Activated naive CD4-positive, alpha-beta T cell treated with anti-CD3 and anti-CD28 coated beads, Interleukin-2, amount 10 ng/mL, durations not matched to agents 7 days and 5 days (primary cell): ENCODE measurements at regions not wholly inside any gene's neighbourhood (a gene's known extent, or its start where the extent isn't known, plus 50 kb on each side); places are given as distances from the start of the nearest gene placed in this dataset.

Source experiments
- CTCF ChIA-PET: fragments of 350-600 bp; sonication (Branson Sonifier 250); formaldehyde crosslinking; loops from one replicate; lab custom pipeline; 2021; ENCODE audit warnings: antibody characterized with exemption; lab: Charles Lee
- DNase-seq: peaks from one replicate; pipeline ENCODE4 v3.0.0-alpha.2; 2020
- H3K27ac Mint-ChIP-seq: one replicate; pipeline ENCODE4 v1.8.0; 2021; ENCODE audit warnings: mild to moderate bottlenecking, moderate library complexity, mixed read lengths
- H3K27me3 Mint-ChIP-seq: one replicate; pipeline ENCODE4 v1.8.0; 2021; ENCODE audit warnings: mild to moderate bottlenecking, mixed read lengths
- H3K36me3 Mint-ChIP-seq: one replicate; pipeline ENCODE4 v1.8.0; 2021; ENCODE audit warnings: mixed read lengths
- H3K4me1 Mint-ChIP-seq: one replicate; pipeline ENCODE4 v1.8.0; 2021; ENCODE audit warnings: mixed read lengths
- H3K4me3 Mint-ChIP-seq: one replicate; pipeline ENCODE4 v1.8.0; 2021; ENCODE audit warnings: mild to moderate bottlenecking, moderate library complexity, mixed read lengths
- H3K9me3 Mint-ChIP-seq: one replicate; pipeline ENCODE4 v1.8.0; 2021; ENCODE audit warnings: mixed read lengths

- Mint-ChIP-seq H3K27ac (peak overlapping the region; percentile 24), H3K4me1 (no peaks in the 10 kb centered on the region), H3K36me3 (no peaks in the 10 kb centered on the region), H3K9me3 (no peaks in the 10 kb centered on the region), H3K27me3 (no peaks in the 10 kb centered on the region), H3K4me3 (no peak overlapping the region)
- DNase-seq, result no peak
- CTCF ChIA-PET, result no interaction called here
Measured at GRCh38 chr22:48560836-48561235, 1266.8 kb downstream of the BRD1 start.

GRCh38 chr22:48560389-48560751 lies 1267.3 kb downstream of the BRD1 start:
- CTCF ChIA-PET, result no interaction called here
- no peak overlapping the region for H3K4me3 Mint-ChIP-seq
- H3K27me3 Mint-ChIP-seq, result no peaks in the 10 kb centered on the region
- H3K27ac Mint-ChIP-seq, result no peak overlapping the region
- no peaks in the 10 kb centered on the region for H3K9me3 Mint-ChIP-seq
- H3K4me1 Mint-ChIP-seq, result no peaks in the 10 kb centered on the region
- DNase-seq, result no peak
- no peaks in the 10 kb centered on the region for H3K36me3 Mint-ChIP-seq

GRCh38 chr22:48559647-48560388 lies 1267.9 kb downstream of the BRD1 start:
- H3K27ac Mint-ChIP-seq, result no peak overlapping the region
- CTCF ChIA-PET, result no interaction called here
- H3K4me3 Mint-ChIP-seq, result no peak overlapping the region

GRCh38 chr22:48558606-48559402 lies 1268.9 kb downstream of the BRD1 start:
- CTCF ChIA-PET, result no interaction called here
- H3K9me3 Mint-ChIP-seq, result no peaks in the 10 kb centered on the region
- no peaks in the 10 kb centered on the region for H3K4me1 Mint-ChIP-seq
- DNase-seq, result no peak
- no peaks in the 10 kb centered on the region for H3K27me3 Mint-ChIP-seq
- H3K27ac Mint-ChIP-seq, result no peak overlapping the region
- H3K36me3 Mint-ChIP-seq, result no peaks in the 10 kb centered on the region
- no peak overlapping the region for H3K4me3 Mint-ChIP-seq

More at GRCh38 chr22:48559647-48560388, 1267.9 kb downstream of the BRD1 start:
- Mint-ChIP-seq H3K9me3 (no peaks in the 10 kb centered on the region), H3K27me3 (no peaks in the 10 kb centered on the region), H3K36me3 (no peaks in the 10 kb centered on the region), H3K4me1 (no peaks in the 10 kb centered on the region)
- no peak for DNase-seq

GRCh38 chr22:48558016-48558415 lies 1269.7 kb downstream of the BRD1 start:
- Mint-ChIP-seq H3K4me1 (no peaks in the 10 kb centered on the region), H3K4me3 (no peak overlapping the region), H3K27ac (no peak overlapping the region), H3K27me3 (no peaks in the 10 kb centered on the region), H3K9me3 (no peaks in the 10 kb centered on the region), H3K36me3 (no peaks in the 10 kb centered on the region)
- CTCF ChIA-PET, result no interaction called here
- no peak for DNase-seq

GRCh38 chr22:48557473-48557872 lies 1270.2 kb downstream of the BRD1 start:
- CTCF ChIA-PET, result no interaction called here
- no peaks in the 10 kb centered on the region for H3K27me3 Mint-ChIP-seq

GRCh38 chr22:48556751-48557150 lies 1270.9 kb downstream of the BRD1 start:
- H3K9me3 Mint-ChIP-seq, result no peaks in the 10 kb centered on the region

More at GRCh38 chr22:48557473-48557872, 1270.2 kb downstream of the BRD1 start:
- Mint-ChIP-seq H3K27ac (no peak overlapping the region), H3K9me3 (no peaks in the 10 kb centered on the region), H3K4me3 (no peak overlapping the region), H3K36me3 (no peaks in the 10 kb centered on the region), H3K4me1 (no peaks in the 10 kb centered on the region)
- no peak for DNase-seq

GRCh38 chr22:48556222-48556621 lies 1271.5 kb downstream of the BRD1 start:
- Mint-ChIP-seq H3K9me3 (no peaks in the 10 kb centered on the region), H3K36me3 (no peaks in the 10 kb centered on the region)

More at GRCh38 chr22:48556751-48557150, 1270.9 kb downstream of the BRD1 start:
- H3K27ac Mint-ChIP-seq, result no peak overlapping the region
- H3K4me1 Mint-ChIP-seq, result no peaks in the 10 kb centered on the region
- CTCF ChIA-PET, result no interaction called here
- no peaks in the 10 kb centered on the region for H3K27me3 Mint-ChIP-seq
- no peak overlapping the region for H3K4me3 Mint-ChIP-seq
- no peaks in the 10 kb centered on the region for H3K36me3 Mint-ChIP-seq
- no peak for DNase-seq

GRCh38 chr22:48555606-48556005 lies 1272.1 kb downstream of the BRD1 start:
- CTCF ChIA-PET, result no interaction called here
- H3K4me3 Mint-ChIP-seq, result no peak overlapping the region
- no peaks in the 10 kb centered on the region for H3K9me3 Mint-ChIP-seq
- no peak overlapping the region for H3K27ac Mint-ChIP-seq
- no peak for DNase-seq
- no peaks in the 10 kb centered on the region for H3K27me3 Mint-ChIP-seq
- no peaks in the 10 kb centered on the region for H3K4me1 Mint-ChIP-seq
- no peaks in the 10 kb centered on the region for H3K36me3 Mint-ChIP-seq

More at GRCh38 chr22:48556222-48556621, 1271.5 kb downstream of the BRD1 start:
- H3K4me1 Mint-ChIP-seq, result no peaks in the 10 kb centered on the region
- CTCF ChIA-PET, result no interaction called here
- no peaks in the 10 kb centered on the region for H3K27me3 Mint-ChIP-seq
- no peak for DNase-seq
- H3K4me3 Mint-ChIP-seq, result no peak overlapping the region
- no peak overlapping the region for H3K27ac Mint-ChIP-seq

GRCh38 chr22:48554893-48555572 lies 1272.6 kb downstream of the BRD1 start:
- Mint-ChIP-seq H3K9me3 (no peaks in the 10 kb centered on the region), H3K27ac (no peak overlapping the region), H3K4me3 (no peak overlapping the region), H3K36me3 (no peaks in the 10 kb centered on the region), H3K4me1 (no peaks in the 10 kb centered on the region), H3K27me3 (no peaks in the 10 kb centered on the region)
- DNase-seq, result no peak
- CTCF ChIA-PET, result no interaction called here

GRCh38 chr22:48553694-48554308 lies 1273.9 kb downstream of the BRD1 start:
- CTCF ChIA-PET, result no interaction called here
- no peak overlapping the region for H3K27ac Mint-ChIP-seq
- DNase-seq, result no peak
- H3K36me3 Mint-ChIP-seq, result no peaks in the 10 kb centered on the region
- H3K4me3 Mint-ChIP-seq, result no peak overlapping the region
- no peaks in the 10 kb centered on the region for H3K9me3 Mint-ChIP-seq
- H3K4me1 Mint-ChIP-seq, result no peaks in the 10 kb centered on the region
- H3K27me3 Mint-ChIP-seq, result no peaks in the 10 kb centered on the region

GRCh38 chr22:48553119-48553518 lies 1274.6 kb downstream of the BRD1 start:
- Mint-ChIP-seq H3K4me3 (no peak overlapping the region), H3K27me3 (no peaks in the 10 kb centered on the region), H3K27ac (no peak overlapping the region), H3K9me3 (no peaks in the 10 kb centered on the region), H3K36me3 (no peaks in the 10 kb centered on the region), H3K4me1 (no peaks in the 10 kb centered on the region)
- CTCF ChIA-PET, result no interaction called here
- DNase-seq, result no peak

GRCh38 chr22:48551716-48552268 lies 1275.9 kb downstream of the BRD1 start:
- CTCF ChIA-PET, result no interaction called here
- H3K4me3 Mint-ChIP-seq, result no peak overlapping the region
- no peaks in the 10 kb centered on the region for H3K9me3 Mint-ChIP-seq
- H3K27ac Mint-ChIP-seq, result no peak overlapping the region
- no peaks in the 10 kb centered on the region for H3K36me3 Mint-ChIP-seq
- H3K4me1 Mint-ChIP-seq, result no peaks in the 10 kb centered on the region
- DNase-seq, result no peak
- H3K27me3 Mint-ChIP-seq, result no peaks in the 10 kb centered on the region

GRCh38 chr22:48551061-48551460 lies 1276.6 kb downstream of the BRD1 start:
- CTCF ChIA-PET, result no interaction called here
- no peak overlapping the region for H3K4me3 Mint-ChIP-seq
- H3K4me1 Mint-ChIP-seq, result no peaks in the 10 kb centered on the region
- H3K27me3 Mint-ChIP-seq, result no peaks in the 10 kb centered on the region
- no peaks in the 10 kb centered on the region for H3K9me3 Mint-ChIP-seq
- H3K27ac Mint-ChIP-seq, result no peak overlapping the region
- no peaks in the 10 kb centered on the region for H3K36me3 Mint-ChIP-seq
- no peak for DNase-seq
